DMS53 treated with DMSO at 0.1 percent for 48 hours (cell line): ENCODE measurements at regions not wholly inside any gene's neighbourhood (a gene's known extent, or its start where the extent isn't known, plus 50 kb on each side); places are given as distances from the start of the nearest gene placed in this dataset.
"Not testable (repeated sequence)": the region's sequence is repeated elsewhere in the genome, so short reads cannot be mapped to it uniquely, and the experiment has no call there.

Source experiments
- DNase-seq: peaks from one replicate; lab custom pipeline; 2025; ENCODE audit not compliant: unreplicated experiment; lab: John Stamatoyannopoulos, UW

DNA sequence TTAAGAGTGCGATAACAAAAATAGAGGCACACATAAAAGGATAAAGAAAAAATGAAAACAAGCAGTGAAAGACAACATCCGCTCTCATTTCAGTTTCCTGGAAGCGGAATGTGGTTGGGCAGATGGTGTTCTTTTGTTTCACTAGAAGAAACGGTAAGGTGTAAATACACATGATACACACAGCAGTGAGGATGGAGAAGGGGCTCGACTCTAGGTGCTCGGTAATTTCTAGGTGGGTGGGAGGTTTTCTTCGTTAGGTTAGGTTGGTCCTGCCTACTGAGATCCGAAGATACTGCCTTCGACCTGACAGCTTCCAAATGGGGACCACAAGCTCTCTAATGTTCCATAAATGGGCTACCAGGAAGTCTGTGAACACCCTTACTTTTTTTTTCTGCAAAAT lies 1082.5 kb downstream of the BCL11B start:
- DNase-seq = no peak

DNA sequence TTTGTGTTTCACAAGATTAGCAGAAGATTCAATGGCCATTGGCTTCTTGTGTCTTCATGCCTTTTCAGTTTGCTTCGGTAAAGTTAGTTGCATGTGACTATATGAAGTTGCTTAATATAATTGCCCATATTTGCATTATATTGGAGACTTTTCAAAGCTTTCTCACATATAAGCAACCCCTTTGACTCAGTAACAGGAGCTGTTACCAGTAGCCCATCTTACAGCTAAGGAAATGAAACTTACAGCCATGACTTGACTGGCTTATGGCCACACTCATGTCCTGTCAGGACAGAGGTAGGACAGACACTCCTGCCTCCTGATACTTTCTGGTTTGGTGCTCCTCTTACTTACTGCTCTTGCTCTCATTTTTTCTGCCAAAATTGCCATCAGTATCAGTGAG lies 1082.1 kb downstream of the BCL11B start:
- no peak for DNase-seq

DNA sequence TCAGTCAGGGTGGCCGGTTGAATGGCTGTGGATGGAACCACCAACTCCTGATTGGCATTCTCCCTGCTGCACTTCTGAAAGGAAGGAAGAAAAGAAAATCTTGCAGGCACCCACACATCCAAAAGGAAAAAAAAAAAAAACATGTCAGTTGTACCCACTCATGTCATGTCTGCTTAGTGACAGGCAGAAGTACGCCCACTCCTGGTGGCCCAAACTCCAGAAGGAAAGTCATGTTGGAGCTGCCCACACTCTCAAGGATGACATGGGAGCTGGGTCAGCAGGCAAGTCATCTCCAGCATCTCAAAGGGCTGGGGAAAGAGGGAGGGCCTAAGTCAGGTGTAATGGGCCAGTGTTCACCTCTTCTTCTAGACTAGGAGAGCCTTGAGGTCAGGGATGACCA lies 1079.1 kb downstream of the BCL11B start:
- DNase-seq = no peak

DNA sequence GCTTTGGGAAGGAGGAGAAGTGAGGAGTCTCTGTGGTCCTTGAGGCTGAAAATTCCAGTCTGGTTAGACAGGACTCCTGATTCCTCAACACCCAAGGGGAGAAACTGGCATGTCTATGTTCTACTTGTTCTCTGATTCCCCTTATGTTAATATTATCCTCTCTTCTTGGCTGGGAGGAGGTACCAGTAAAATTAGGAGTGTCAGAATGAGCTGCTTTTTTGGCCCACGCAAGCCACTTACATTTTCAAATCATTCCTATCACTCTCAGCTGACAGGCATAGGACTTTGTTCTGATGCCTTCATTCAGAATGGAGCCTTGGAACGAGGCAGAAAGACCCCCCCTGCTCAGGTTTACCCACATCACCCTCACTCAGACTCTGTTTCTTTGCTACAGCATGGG lies 1077.2 kb downstream of the BCL11B start:
- no peak for DNase-seq

DNA sequence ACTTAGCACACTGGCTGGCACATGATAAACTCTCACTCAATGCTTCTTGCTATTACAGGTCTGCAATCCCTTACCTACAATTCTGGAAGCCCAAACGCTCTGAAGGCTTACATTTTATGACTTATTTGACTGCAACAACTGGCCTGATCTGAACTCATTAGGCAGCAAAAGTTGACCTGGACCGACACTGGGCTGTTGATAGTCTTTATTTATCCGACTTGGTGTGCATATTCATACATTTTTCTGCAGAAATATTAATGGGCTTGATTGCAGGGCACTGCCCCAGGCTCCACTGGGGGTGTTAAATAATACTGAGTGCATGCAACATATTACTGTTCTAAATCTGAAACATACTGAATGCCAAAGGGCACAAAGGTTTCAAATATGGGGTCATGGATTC lies 1076.7 kb downstream of the BCL11B start:
- DNase-seq = no peak

DNA sequence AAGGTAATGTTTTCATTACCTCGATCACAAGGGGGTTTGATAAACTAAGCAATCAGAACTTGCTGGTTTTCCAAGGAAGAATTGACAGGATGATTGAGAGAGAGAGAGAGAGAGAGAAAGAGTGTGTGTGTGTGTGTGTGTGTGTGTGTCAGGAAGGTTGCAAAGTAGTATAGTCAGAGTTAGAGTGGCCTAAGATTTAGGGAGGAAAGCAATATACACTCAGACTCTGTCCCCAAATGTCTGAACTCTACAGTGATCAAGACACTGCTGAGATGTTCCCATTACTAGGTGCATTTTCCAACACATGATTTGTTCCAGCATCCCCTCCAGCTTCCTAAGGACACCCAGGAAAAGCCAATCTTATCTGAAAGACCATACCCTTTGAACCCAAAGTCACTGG lies 1074.1 kb downstream of the BCL11B start:
- DNase-seq = no peak

DNA sequence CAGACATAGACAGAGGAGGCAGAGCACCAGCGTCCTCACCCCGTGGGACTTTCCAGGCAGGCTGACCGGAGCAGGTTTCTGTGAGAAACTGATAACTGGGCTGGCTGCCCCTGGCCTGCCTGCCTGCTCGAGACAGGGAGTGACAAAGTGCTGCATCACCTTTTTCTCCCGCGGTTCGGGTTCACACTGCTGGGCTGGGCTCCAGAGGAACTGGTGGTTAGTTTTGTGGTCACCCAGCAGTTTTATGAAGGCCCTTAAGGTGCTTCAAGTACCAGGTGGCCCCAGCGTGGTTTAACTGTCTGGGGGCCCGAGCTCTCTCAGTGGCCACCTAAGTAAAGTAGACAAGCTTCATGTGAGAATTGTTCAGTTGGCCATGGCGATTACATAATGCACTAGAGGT lies 1073.6 kb downstream of the BCL11B start:
- no peak for DNase-seq

DNA sequence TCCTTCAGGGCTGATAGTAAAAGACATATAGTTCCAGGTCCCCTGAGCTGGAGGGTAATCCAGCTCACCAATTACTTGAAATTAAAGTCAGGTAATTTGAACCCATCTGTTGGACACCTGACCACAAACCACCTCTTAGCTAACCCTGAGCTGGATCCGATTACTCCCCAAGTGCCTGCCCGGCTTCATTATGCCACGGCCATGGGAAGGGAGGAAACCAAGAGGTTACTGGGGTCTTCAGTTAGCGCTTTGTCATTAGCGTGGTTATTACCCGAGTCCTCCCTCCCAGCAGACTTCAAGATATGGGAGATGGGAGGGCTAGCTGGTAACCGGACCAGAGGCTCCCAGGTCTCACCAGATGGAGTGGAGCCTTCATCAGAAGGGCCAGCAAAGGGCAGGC lies 1071.4 kb downstream of the BCL11B start:
- no peak for DNase-seq

DNA sequence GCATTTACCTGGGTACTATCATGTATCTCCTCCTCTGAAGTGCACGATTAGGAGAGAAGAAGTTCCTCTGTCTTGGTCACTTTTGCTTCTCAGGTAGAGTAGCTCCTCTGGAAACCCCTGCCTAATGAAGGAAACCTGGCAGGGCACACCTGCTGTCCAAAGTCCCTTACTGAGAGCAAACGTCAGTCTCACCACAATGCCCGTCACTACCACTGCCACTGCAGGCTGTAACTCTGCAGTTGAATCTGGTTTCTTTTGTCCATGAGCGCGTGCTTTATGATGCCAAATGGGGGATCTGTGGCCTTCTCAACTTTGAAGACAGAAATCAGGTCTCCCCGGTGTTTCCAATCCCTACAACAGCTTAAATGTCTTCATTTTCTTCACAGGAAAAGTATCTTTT lies 1068.6 kb downstream of the BCL11B start:
- no peak for DNase-seq

DNA sequence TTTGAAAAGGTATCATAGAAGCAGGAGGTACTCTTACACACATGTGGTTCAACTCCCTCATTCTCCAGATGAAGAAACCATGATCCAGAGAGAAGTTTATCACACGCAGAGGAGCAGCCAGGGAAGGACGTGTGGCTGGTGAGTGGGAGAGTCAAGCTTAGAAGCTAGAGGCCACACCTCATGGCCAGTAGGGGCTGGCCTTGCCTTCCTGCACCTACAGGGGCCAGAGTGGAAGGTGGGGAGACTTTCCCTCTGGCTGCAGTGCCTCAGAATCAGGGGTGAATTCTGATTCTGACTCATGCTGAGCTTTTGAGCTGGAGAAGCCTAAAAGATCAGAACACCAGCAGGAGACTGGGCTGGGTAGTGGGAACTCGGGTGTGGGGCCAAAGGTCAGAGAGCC lies 1067.9 kb downstream of the BCL11B start:
- DNase-seq = no peak

DNA sequence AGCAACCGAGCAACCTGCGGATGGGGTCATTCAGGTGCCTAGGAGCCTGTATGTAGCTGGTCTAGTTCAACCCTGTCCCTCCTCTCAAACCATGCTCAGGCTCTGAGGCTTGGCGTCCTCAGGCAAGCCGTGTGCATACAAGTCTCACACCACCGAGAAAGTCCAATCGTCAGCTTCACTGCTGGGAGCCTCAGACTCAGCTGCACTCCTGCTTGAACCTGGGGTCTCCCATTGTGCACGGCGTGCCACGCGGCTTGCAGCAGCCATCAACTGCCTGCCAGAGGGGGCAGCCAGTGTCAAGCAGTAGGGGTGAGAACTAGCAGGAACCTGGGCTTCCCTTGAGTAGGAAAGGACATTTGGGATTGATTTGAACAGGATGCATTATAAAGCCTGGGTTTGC lies 1064.6 kb downstream of the BCL11B start:
- DNase-seq = no peak

DNA sequence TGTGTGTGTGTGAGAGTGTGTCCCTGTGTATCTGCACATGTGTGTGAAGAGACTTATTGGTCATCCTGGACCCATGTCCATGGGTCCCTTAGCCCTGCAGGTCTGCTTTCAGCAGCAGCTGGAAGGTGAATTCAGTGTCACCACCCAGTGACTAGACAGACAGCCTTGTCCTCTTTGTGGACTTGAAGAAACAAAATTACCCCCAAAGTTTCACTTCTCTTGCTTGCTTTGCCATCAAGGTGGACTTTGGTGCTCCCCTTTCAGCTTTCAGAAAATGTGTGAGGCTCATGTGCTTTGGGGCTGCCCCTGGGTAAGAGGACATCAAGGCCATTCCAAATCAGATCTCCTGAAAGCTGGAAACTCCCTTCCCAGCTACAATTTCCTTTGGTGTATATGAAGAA lies 1063.8 kb downstream of the BCL11B start:
- no peak for DNase-seq

DNA sequence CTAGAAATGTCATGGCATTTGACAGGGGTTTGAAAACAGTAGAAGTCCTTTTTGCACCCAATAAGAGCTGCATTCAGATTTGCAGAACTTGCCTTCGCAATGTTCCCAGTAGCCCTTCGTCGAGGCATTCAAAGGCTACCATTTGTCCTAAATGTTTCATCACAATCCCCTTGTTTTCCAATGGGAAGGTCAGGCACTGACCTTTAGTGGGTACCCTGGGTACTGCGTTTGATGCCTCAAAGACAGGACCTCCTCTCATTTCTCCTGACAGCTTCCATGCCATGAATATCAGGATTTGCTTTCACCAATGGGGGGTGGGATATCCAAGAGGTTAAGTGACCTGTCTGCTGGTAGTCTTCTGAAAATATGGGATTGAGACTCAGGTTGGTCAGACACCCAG lies 1063.1 kb downstream of the BCL11B start:
- DNase-seq = no peak

DNA sequence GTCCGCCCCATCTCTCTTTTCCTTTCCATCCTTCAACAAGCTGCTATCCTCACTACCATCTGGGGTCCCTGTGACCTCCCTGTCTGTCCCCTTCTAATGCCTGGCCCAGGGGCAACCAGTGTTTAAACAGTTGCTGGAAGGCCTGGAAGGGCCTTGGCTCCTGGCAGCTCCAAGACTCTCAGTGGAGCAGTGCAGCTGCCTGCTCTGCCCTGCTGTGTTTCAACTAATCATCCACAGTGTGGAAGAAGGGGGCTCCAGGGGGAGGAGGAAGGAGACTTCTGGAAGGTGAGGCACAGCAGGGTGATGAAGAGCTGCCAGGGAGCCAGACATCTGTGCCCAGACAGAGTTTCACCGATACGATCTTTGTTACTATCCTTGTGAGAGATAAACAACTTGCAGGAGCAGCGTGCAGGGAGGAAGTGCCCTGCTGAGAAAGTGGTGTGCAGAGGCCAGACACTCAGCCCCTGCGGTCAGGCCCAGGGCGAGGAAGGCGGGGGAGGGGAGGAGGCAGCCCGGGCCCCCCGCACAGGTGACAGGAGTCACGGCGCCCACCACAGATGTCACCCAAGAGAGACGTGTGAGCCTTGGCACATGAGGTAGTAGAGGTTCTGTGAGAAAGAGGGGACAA lies 1061.8 kb downstream of the BCL11B start:
- DNase-seq = no peak

DNA sequence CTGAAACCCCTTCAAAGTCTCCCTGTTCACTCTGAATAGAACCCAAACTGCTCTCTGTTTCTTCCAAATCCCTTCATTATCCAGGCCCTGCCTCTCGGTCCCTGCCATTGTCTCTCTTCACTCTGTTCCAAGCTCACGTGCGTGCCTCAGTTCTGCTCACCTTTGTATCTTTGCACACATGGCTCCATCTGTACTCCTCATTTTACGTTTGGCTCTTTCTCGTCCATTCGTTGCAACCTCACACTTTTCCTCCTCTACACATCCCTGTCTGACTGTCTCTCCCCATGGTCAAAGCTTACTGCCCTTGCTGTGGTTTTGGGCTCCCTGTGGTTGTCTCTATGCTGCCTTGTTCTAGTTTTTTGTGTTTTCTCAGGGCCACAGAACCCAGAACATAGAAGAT lies 1054.5 kb downstream of the BCL11B start:
- DNase-seq = no peak

DNA sequence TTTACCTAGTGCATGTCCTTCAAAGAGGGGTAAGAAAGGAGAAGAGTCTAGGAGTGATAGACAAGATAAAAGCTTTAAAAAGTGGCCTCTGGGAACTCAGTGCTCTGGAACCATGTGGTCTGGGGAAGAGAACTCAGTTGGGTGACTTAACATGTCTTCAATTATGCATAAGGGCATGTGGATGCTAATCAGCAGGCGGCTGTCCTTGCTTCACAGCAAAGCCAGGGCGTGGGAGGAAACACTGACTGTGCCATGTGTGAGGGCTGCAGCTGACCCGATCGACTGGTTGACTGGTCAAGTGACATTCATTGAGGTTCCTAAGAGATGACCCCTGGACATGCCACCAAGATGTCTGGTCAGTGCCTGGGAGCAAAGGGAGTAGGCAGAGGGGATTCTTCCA lies 1053.8 kb downstream of the BCL11B start:
- DNase-seq = no peak

DNA sequence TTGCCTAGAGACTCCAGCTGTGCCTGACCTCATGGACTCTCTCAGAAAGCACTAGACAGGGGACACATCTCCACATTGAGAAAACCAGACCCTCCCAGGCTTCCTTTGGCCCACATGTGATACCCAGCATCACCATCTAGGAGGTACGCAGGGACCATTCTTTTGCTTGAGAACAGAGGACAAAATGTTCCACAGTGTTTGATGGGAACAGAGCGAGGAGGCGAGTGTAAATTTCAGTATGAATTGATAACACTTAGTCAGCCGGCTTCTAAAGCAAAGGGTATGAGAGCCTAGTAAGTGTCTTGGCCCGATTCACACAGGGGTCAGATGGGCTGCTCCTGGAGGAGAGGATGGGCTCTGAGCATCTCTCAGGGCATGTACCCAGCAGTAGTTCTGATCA lies 1052.4 kb downstream of the BCL11B start:
- DNase-seq = no peak

DNA sequence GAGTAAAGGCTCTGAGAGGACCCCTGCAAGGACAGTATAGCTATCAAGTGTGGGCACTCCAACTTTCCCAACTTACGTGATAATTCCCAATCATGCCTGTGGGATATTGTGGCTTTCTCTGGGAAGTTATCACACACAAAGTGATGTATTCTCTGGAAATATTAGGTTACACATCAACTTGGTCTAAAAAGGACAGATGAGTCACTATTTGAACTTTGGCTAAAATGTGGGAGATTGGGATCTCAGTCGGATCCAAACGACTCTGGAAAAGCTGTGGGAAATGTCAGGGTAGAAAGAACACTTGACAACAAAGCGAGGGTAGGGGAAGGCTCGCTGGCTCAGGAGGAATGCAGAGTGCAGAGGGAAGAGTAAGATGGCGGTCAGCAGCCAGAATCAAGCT lies 1048.9 kb downstream of the BCL11B start:
- DNase-seq = no peak

DNA sequence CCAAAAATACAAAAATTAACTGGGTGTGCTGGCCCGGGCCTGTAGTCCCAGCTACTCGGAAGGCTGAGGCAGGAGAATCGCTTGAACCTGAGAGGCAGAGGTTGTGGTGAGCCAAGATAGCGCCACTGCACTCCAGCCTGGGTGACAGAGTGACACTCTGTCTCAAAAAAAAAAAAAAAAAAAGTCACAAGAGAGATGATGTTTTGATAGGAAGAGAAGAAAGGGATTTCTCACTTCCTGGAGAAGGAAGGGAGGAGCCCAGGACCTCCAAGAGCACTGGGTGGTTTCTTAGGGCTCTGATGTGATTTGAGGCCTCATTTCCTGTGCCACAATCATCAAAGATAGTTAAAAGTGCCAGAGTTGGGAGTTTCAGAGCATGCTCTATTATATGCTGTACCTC lies 1048.3 kb downstream of the BCL11B start:
- DNase-seq = not testable (repeated sequence)

DNA sequence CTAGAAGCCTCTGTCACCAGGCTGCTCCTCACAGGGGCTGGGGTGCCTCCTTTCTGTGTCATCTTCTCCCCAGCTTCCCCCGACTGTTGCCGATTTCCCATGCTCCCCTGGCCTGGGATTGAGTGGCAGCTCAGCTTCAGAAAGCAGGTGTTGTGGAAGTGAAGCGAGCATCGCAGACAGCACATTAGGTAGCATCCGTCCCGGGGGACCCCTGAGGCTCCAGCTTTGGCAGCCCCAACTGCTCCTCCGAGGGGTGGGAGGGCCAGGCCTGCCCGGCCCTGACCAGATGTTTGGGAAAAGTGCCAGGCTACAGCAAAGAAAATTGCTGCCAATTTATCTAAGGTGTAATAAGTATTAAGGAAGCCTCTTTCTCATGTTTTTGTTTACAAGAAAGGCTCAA lies 1045.6 kb downstream of the BCL11B start:
- no peak for DNase-seq

DNA sequence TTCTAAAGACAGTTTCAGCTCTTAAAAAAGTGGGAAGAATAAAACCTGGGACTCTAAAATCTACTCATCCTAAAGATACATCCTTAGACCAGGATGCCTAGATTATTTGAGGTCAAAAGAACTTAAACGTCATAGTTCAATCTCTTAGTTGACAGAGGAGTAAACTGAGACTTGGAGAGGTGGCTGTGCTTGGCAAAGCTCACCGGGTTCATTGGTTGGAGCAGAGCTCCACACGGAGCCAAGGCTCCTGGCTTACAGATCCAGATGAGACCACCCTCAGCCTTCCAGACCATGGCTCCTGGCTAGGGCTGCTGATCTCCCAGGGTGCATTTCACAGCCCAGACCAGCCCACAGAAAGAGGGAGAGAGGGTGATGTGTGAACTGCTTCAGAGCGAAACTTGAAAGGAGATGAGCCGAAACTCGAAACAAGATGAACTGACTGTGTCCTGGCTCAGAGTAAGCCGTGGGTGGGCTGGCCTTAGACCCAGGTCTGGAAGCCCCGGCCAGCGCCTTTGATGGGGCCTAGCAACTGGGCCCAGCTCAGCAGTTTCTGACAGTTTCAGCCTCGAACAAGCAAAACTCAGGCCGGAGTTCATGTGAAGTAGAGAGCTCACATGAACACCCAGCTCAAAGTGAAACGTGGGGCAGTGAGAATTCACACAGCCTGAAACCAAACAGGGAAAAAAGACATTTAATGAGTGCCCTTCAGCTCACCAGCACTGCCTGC lies 1044.8 kb downstream of the BCL11B start:
- DNase-seq = no peak

DNA sequence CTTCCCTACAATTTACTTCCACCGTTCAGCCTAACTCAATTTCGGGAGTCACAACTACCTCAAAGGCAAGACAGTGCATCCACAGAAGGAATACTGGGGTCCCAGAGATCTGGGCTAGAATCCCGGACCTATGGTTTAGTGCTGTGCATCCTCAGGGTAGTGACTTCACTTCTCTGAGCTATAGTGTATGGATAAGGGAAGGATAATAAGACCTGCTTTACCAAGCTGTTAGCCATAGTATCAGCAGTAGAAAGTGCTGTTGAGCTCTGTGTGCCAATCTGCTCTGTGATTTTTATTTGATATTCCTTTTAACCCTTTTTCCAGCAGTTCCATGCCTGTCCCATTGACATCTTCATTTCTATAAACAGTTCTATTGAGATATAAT lies 1044.3 kb downstream of the BCL11B start:
- no peak for DNase-seq
